Endothelial cell of umbilical vein (primary cell): ENCODE measurements at regions not wholly inside any gene's neighbourhood (a gene's known extent, or its start where the extent isn't known, plus 50 kb on each side); places are given as distances from the start of the nearest gene placed in this dataset.

ENCODE experiments used
- CTCF ChIP-seq, 2 donors: IDR thresholded peaks; 1 replicate in 1 of 2; 2 replicates in 1 of 2; pipeline ENCODE4 v1.5.1; 2011; ENCODE audit warnings: low read length in 2 of 2, mild to moderate bottlenecking in 2 of 2, moderate library complexity in 2 of 2, control low read depth in 1 of 2, inconsistent platforms in 1 of 2, low read depth in 1 of 2; ENCODE audit not compliant: insufficient read depth in 1 of 2; ENCODE audit errors: extremely low read depth in 1 of 2
- GATA2 ChIP-seq: IDR thresholded peaks from 2 replicates; pipeline ENCODE4 v1.7.0; 2011; ENCODE audit warnings: low read depth, mild to moderate bottlenecking, moderate library complexity, mixed read lengths, low read length; ENCODE audit not compliant: insufficient read length, insufficient read depth
- POLR2A ChIP-seq: IDR thresholded peaks from 2 replicates; pipeline ENCODE4 v1.6.1; 2012; ENCODE audit warnings: low read depth, mild to moderate bottlenecking, control low read depth, low read length

- TF ChIP-seq CTCF (IDR thresholded peaks at IDR 0.05; ENCODE audit: extremely low read depth in 1 of 2, insufficient read depth in 1 of 2, low read depth in 1 of 2, low read length in 2 of 2), result no peak
- TF ChIP-seq POLR2A, result no peak
- TF ChIP-seq GATA2, result no peak
These were observed 82.5 kb upstream of the TNRC6C start for GRCh38 chr17:77875881-77876509.
